ENCODE measurements at regions not wholly inside any gene's neighbourhood (a gene's known extent, or its start where the extent isn't known, plus 50 kb on each side); places are given as distances from the start of the nearest gene placed in this dataset.

- H3K27me3 ChIP-seq (ENCODE audit: control insufficient read depth, insufficient read depth, low read length), result no peaks in the 10 kb centered on the region
These were observed 143.1 kb downstream of the CEP57L1 start for GRCh38 chr6:109238396-109238795.

GRCh38 chr6:109237986-109238329, 142.7 kb downstream of the CEP57L1 start:
- Histone ChIP-seq H3K27ac (ENCODE audit: low read depth, low read length) (no peak overlapping the region), H3K4me3 (ENCODE audit: low read depth, low read length) (no peak overlapping the region), H3K9me3 (ENCODE audit: control insufficient read depth, insufficient read depth, low read depth, low read length) (no peaks in the 10 kb centered on the region), H3K4me1 (ENCODE audit: control insufficient read depth, insufficient read depth, low read length) (no peaks in the 10 kb centered on the region), H3K27me3 (ENCODE audit: control insufficient read depth, insufficient read depth, low read length) (no peaks in the 10 kb centered on the region), H3K9ac (ENCODE audit: low read length) (no peak overlapping the region), H3K36me3 (ENCODE audit: control insufficient read depth, insufficient read depth, low read length) (no peaks in the 10 kb centered on the region)

More at GRCh38 chr6:109238396-109238795, 143.1 kb downstream of the CEP57L1 start:
- H3K9me3 ChIP-seq (ENCODE audit: control insufficient read depth, insufficient read depth, low read depth, low read length), result no peaks in the 10 kb centered on the region
- no peaks in the 10 kb centered on the region for H3K4me1 ChIP-seq (ENCODE audit: control insufficient read depth, insufficient read depth, low read length)
- H3K4me3 ChIP-seq (ENCODE audit: low read depth, low read length), result no peak overlapping the region
- H3K36me3 ChIP-seq (ENCODE audit: control insufficient read depth, insufficient read depth, low read length), result no peaks in the 10 kb centered on the region
- no peak overlapping the region for H3K27ac ChIP-seq (ENCODE audit: low read depth, low read length)
- no peak overlapping the region for H3K9ac ChIP-seq (ENCODE audit: low read length)

- Histone ChIP-seq H3K27me3 (ENCODE audit: control insufficient read depth, insufficient read depth, low read length) (no peaks in the 10 kb centered on the region), H3K36me3 (ENCODE audit: control insufficient read depth, insufficient read depth, low read length) (no peaks in the 10 kb centered on the region), H3K4me1 (ENCODE audit: control insufficient read depth, insufficient read depth, low read length) (no peaks in the 10 kb centered on the region), H3K27ac (ENCODE audit: low read depth, low read length) (no peak overlapping the region), H3K9ac (ENCODE audit: low read length) (no peak overlapping the region), H3K4me3 (ENCODE audit: low read depth, low read length) (no peak overlapping the region), H3K9me3 (ENCODE audit: control insufficient read depth, insufficient read depth, low read depth, low read length) (no peaks in the 10 kb centered on the region)
These were observed 142.0 kb downstream of the CEP57L1 start for GRCh38 chr6:109237077-109237985.

DNA sequence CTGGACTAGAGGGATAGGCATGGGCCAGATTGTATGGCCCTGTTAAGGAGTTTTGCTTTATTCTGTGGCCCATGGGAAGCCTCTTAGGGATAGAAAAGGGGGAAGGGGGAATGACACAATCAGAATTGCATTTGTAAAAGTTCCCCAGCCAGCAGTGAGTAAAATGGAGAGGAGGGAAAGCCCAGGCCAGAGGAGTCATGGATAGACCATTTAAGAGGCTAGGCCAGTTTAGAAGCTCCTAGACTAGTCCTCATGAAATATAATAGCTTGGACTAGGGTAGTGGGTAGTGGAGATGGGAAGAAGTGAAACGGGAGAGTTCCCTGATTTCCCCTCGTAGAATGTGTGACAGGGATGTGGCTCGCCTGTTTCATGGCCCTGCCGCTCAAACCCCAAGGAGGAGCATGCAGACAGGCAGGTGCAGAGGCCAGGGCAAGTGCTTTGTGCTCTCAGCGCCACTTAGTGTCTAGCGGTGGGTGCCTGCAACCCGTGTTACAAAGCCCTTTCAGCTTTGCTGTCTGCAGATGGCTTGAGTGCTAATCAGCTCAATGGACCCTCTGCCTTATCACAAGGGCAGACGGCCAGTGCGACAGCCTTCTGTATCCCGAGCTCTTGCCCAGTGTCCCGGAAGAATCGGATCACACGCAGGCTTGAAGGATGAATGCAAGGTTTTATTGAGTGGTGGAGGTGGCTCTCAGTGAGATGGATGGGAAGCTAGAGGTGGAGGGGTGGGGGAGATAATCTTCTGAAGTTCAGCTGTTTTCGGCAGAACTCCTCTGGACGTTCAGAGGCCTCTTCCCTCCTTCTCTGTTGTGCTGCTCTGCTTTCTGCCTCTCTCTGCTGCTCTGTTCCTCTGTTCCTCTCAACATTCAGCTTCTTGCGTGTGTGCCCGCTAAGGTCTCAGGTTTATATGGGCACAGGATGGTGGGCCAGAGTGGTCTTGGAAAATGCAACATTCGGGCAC, 141.1 kb downstream of the CEP57L1 start:
- Histone ChIP-seq H3K9me3 (ENCODE audit: control insufficient read depth, insufficient read depth, low read depth, low read length) (no peaks in the 10 kb centered on the region), H3K27me3 (ENCODE audit: control insufficient read depth, insufficient read depth, low read length) (no peaks in the 10 kb centered on the region), H3K36me3 (ENCODE audit: control insufficient read depth, insufficient read depth, low read length) (no peaks in the 10 kb centered on the region), H3K4me3 (ENCODE audit: low read depth, low read length) (no peak overlapping the region), H3K4me1 (ENCODE audit: control insufficient read depth, insufficient read depth, low read length) (no peaks in the 10 kb centered on the region), H3K27ac (ENCODE audit: low read depth, low read length) (no peak overlapping the region), H3K9ac (ENCODE audit: low read length) (no peak overlapping the region)

- H3K9me3 ChIP-seq (ENCODE audit: control insufficient read depth, insufficient read depth, low read depth, low read length), result no peaks in the 10 kb centered on the region
- H3K27ac ChIP-seq (ENCODE audit: low read depth, low read length), result no peak overlapping the region
- no peaks in the 10 kb centered on the region for H3K36me3 ChIP-seq (ENCODE audit: control insufficient read depth, insufficient read depth, low read length)
- H3K27me3 ChIP-seq (ENCODE audit: control insufficient read depth, insufficient read depth, low read length), result no peaks in the 10 kb centered on the region
- no peak overlapping the region for H3K9ac ChIP-seq (ENCODE audit: low read length)
- H3K4me3 ChIP-seq (ENCODE audit: low read depth, low read length), result no peak overlapping the region
- no peaks in the 10 kb centered on the region for H3K4me1 ChIP-seq (ENCODE audit: control insufficient read depth, insufficient read depth, low read length)
These were observed 140.3 kb downstream of the CEP57L1 start for GRCh38 chr6:109235481-109236038.

GRCh38 chr6:109230453-109230852, 135.1 kb downstream of the CEP57L1 start:
- no peak overlapping the region for H3K4me3 ChIP-seq (ENCODE audit: low read depth, low read length)
- no peaks in the 10 kb centered on the region for H3K9me3 ChIP-seq (ENCODE audit: control insufficient read depth, insufficient read depth, low read depth, low read length)
- no peaks in the 10 kb centered on the region for H3K27me3 ChIP-seq (ENCODE audit: control insufficient read depth, insufficient read depth, low read length)
- no peak overlapping the region for H3K27ac ChIP-seq (ENCODE audit: low read depth, low read length)
- H3K9ac ChIP-seq (ENCODE audit: low read length), result no peak overlapping the region
- H3K36me3 ChIP-seq (ENCODE audit: control insufficient read depth, insufficient read depth, low read length), result no peaks in the 10 kb centered on the region
- no peaks in the 10 kb centered on the region for H3K4me1 ChIP-seq (ENCODE audit: control insufficient read depth, insufficient read depth, low read length)

DNA sequence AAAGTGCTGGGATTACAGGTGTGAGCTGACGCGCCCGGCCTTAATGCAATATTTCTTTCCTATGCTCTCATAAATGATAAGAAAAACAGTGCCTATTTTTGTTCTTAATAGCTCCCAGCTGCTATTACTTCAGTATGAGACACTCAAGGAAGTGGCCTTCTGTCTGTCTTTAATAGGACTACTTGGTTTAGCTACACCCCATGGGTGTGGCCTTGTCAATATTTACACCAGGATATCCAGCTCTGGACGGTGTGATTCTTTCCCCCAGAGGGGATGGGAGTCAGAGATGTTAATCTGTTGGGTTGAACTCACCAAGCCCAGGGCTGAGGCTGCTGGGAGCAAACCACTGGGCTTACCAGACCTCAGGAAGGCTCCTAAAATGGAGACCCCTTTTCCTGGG, 134.2 kb downstream of the CEP57L1 start:
- Histone ChIP-seq H3K4me3 (ENCODE audit: low read depth, low read length) (no peak overlapping the region), H3K27ac (ENCODE audit: low read depth, low read length) (no peak overlapping the region), H3K4me1 (ENCODE audit: control insufficient read depth, insufficient read depth, low read length) (no peaks in the 10 kb centered on the region), H3K27me3 (ENCODE audit: control insufficient read depth, insufficient read depth, low read length) (no peaks in the 10 kb centered on the region), H3K9me3 (ENCODE audit: control insufficient read depth, insufficient read depth, low read depth, low read length) (no peaks in the 10 kb centered on the region), H3K36me3 (ENCODE audit: control insufficient read depth, insufficient read depth, low read length) (no peaks in the 10 kb centered on the region), H3K9ac (ENCODE audit: low read length) (no peak overlapping the region)

- H3K4me3 ChIP-seq (ENCODE audit: low read depth, low read length), result no peak overlapping the region
- H3K27me3 ChIP-seq (ENCODE audit: control insufficient read depth, insufficient read depth, low read length), result no peaks in the 10 kb centered on the region
- H3K9ac ChIP-seq (ENCODE audit: low read length), result no peak overlapping the region
- no peaks in the 10 kb centered on the region for H3K4me1 ChIP-seq (ENCODE audit: control insufficient read depth, insufficient read depth, low read length)
- H3K9me3 ChIP-seq (ENCODE audit: control insufficient read depth, insufficient read depth, low read depth, low read length), result no peaks in the 10 kb centered on the region
- H3K36me3 ChIP-seq (ENCODE audit: control insufficient read depth, insufficient read depth, low read length), result no peaks in the 10 kb centered on the region
- H3K27ac ChIP-seq (ENCODE audit: low read depth, low read length), result no peak overlapping the region
These were observed 132.3 kb downstream of the CEP57L1 start for GRCh38 chr6:109227646-109228045.

GRCh38 chr6:109226353-109226752, 131.0 kb downstream of the CEP57L1 start:
- H3K36me3 ChIP-seq (ENCODE audit: control insufficient read depth, insufficient read depth, low read length), result no peaks in the 10 kb centered on the region
- no peaks in the 10 kb centered on the region for H3K9me3 ChIP-seq (ENCODE audit: control insufficient read depth, insufficient read depth, low read depth, low read length)
- no peak overlapping the region for H3K9ac ChIP-seq (ENCODE audit: low read length)
- H3K27ac ChIP-seq (ENCODE audit: low read depth, low read length), result no peak overlapping the region
- no peak overlapping the region for H3K4me3 ChIP-seq (ENCODE audit: low read depth, low read length)
- no peaks in the 10 kb centered on the region for H3K27me3 ChIP-seq (ENCODE audit: control insufficient read depth, insufficient read depth, low read length)
- no peaks in the 10 kb centered on the region for H3K4me1 ChIP-seq (ENCODE audit: control insufficient read depth, insufficient read depth, low read length)

- Histone ChIP-seq H3K27ac (ENCODE audit: low read depth, low read length) (no peak overlapping the region), H3K27me3 (ENCODE audit: control insufficient read depth, insufficient read depth, low read length) (no peaks in the 10 kb centered on the region), H3K9ac (ENCODE audit: low read length) (no peak overlapping the region), H3K4me1 (ENCODE audit: control insufficient read depth, insufficient read depth, low read length) (no peaks in the 10 kb centered on the region), H3K36me3 (ENCODE audit: control insufficient read depth, insufficient read depth, low read length) (no peaks in the 10 kb centered on the region), H3K4me3 (ENCODE audit: low read depth, low read length) (no peak overlapping the region), H3K9me3 (ENCODE audit: control insufficient read depth, insufficient read depth, low read depth, low read length) (no peaks in the 10 kb centered on the region)
These were observed 130.6 kb downstream of the CEP57L1 start for GRCh38 chr6:109225946-109226345.

DNA sequence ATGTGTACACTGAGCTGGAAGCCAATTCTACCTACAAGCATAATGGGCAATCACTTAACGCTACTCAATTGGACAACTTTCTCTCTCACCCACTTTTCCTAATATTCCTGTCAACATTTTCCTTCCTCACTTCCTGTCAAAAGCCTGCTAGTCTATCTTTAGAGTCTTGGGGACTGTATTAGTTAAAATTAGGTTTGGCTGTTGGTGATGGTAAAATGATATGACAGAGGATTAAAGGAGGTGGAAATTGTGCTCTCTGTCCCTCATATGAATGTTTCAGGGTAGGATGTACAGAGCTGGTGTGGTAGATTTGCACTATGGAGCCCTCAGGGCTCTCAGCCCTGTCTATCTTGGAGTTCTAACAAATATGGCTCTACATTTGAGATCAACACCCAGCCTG, 129.7 kb downstream of the CEP57L1 start:
- no peak overlapping the region for H3K4me3 ChIP-seq (ENCODE audit: low read depth, low read length)
- H3K27ac ChIP-seq (ENCODE audit: low read depth, low read length), result no peak overlapping the region
- H3K4me1 ChIP-seq (ENCODE audit: control insufficient read depth, insufficient read depth, low read length), result no peaks in the 10 kb centered on the region
- H3K36me3 ChIP-seq (ENCODE audit: control insufficient read depth, insufficient read depth, low read length), result no peaks in the 10 kb centered on the region
- no peaks in the 10 kb centered on the region for H3K27me3 ChIP-seq (ENCODE audit: control insufficient read depth, insufficient read depth, low read length)
- no peak overlapping the region for H3K9ac ChIP-seq (ENCODE audit: low read length)
- no peaks in the 10 kb centered on the region for H3K9me3 ChIP-seq (ENCODE audit: control insufficient read depth, insufficient read depth, low read depth, low read length)

All from HUES6 (cell line).